Testis (tissue), 2 donors: ENCODE measurements at regions not wholly inside any gene's neighbourhood (a gene's known extent, or its start where the extent isn't known, plus 50 kb on each side); places are given as distances from the start of the nearest gene placed in this dataset.

Source experiments
- DNase-seq: peaks from one replicate; pipeline ENCODE4 v3.0.0-alpha.2; 2019
- H3K27ac ChIP-seq, 2 donors: fragments of 200-600 bp; sonication (generic); one replicate each; pipeline ENCODE4 v1.5.1; 2019
- H3K27me3 ChIP-seq: fragments of 200-600 bp; sonication (generic); one replicate; pipeline ENCODE4 v1.5.1; 2019
- H3K36me3 ChIP-seq: fragments of 200-600 bp; sonication (generic); one replicate; pipeline ENCODE4 v1.5.1; 2017; ENCODE audit warnings: low read depth; ENCODE audit errors: missing control alignments
- H3K4me1 ChIP-seq: fragments of 200-600 bp; sonication (generic); one replicate; pipeline ENCODE4 v1.5.1; 2019
- H3K4me3 ChIP-seq, 2 donors: fragments of 200-600 bp; sonication (generic); one replicate each; pipeline ENCODE4 v1.5.1; 2017 to 2019
- H3K9me3 ChIP-seq: fragments of 200-600 bp; sonication (generic); one replicate; pipeline ENCODE4 v1.5.1; 2017
- CTCF ChIP-seq, 3 experiments: fragments of 450-650 bp in 2 of 3; fragments of 200-600 bp in 1 of 3; sonication (generic) in 1 of 3; IDR thresholded peaks; one replicate each; pipeline ENCODE4 v1.5.1; 2016 to 2019; ENCODE audit warnings: antibody characterized with exemption in 3 of 3, mild to moderate bottlenecking in 2 of 3, moderate library complexity in 1 of 3
- POLR2A ChIP-seq: fragments of 450-650 bp; IDR thresholded peaks from one replicate; pipeline ENCODE4 v1.6.1; 2017; ENCODE audit warnings: antibody characterized with exemption, mild to moderate bottlenecking, moderate library complexity
- WGBS, 2 donors: methylation state at CpG; one replicate each; pipeline ENCODE4 v1.1.5; 2018; 5-methylcytosine and 5-hydroxymethylcytosine counted together
- intact Hi-C: fragments of 100-400 bp; cut with DNase I; formaldehyde crosslinking; loops from one replicate; pipeline ENCODE4 v1.15.1; 2023; ENCODE audit warnings: low total_unique reads

- no peak for TF ChIP-seq POLR2A
- TF ChIP-seq CTCF (IDR thresholded peaks at IDR 0.05): no peak
- Histone ChIP-seq H3K4me3 (no peak overlapping the region), H3K4me1 (no peaks in the 10 kb centered on the region), H3K27me3 (no peaks in the 10 kb centered on the region), H3K27ac (no peak overlapping the region), H3K36me3 (no peaks in the 10 kb centered on the region), H3K9me3 (no peaks in the 10 kb centered on the region)
- intact Hi-C loops: no loop called here
- DNase-seq: no peak
- WGBS, 2 donors: 84 to 89% methylated on average over 2 of the region's 2 CpGs
These were observed 1447.7 kb downstream of the RPA4 start for GRCh38 chrX:98331407-98331806.

DNA sequence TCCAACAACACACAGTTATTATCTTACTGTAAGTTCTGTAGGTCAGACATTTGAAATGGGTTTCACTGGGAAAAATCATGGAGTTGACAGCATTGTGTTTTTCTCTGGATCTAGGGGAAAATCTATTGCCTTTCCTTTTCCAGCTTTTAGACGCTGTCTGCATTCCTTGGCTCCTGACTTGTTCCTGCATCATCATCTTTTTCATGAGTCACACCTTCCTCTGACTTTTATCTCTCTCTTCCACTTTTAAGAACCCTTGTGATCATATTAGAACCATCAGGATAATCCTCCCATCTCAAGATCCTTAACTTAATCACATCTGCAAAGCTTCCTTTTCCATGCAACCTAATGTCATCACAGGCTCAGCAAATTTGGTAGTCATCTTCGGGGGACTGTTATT is 1454.8 kb downstream of the RPA4 start:
- H3K9me3 ChIP-seq: no peaks in the 10 kb centered on the region
- no peak overlapping the region for H3K27ac ChIP-seq
- no peak overlapping the region for H3K4me3 ChIP-seq
- intact Hi-C loops: no loop called here
- 87 to 91% methylated on average over 2 of the region's 2 CpGs for WGBS, 2 donors
- H3K4me1 ChIP-seq: no peaks in the 10 kb centered on the region
- H3K36me3 ChIP-seq: no peaks in the 10 kb centered on the region
- no peak for TF ChIP-seq CTCF (IDR thresholded peaks at IDR 0.05)
- TF ChIP-seq POLR2A: no peak
- DNase-seq: no peak
- H3K27me3 ChIP-seq: no peaks in the 10 kb centered on the region

- Histone ChIP-seq H3K27ac (no peak overlapping the region), H3K9me3 (no peaks in the 10 kb centered on the region), H3K4me3 (no peak overlapping the region), H3K27me3 (no peaks in the 10 kb centered on the region), H3K4me1 (no peaks in the 10 kb centered on the region), H3K36me3 (no peaks in the 10 kb centered on the region)
- no peak for DNase-seq
- intact Hi-C loops: no loop called here
- TF ChIP-seq POLR2A (no peak), CTCF (IDR thresholded peaks at IDR 0.05) (no peak)
These were observed 1467.2 kb downstream of the RPA4 start for GRCh38 chrX:98350940-98351339.

DNA sequence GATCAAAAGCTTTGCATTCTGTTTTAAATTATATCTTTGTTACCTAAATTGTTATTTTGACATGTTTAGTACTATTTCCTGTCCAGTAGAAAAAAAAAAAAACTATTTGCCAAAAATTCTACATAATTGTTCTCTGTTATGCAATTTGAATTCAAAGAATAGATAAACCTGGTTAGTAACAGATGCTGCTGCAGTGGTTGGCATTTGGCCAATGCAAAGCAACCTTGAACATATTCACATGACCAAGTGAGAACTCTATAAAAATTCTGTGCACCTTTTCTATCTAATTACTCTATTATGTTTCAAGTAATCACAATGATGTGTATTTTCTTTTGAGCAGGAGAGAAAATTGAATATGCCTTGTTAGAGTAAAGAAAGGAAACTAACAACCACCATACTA is 1473.4 kb downstream of the RPA4 start:
- intact Hi-C loops: no loop called here
- no peak for DNase-seq
- no peak overlapping the region for H3K27ac ChIP-seq
- no peaks in the 10 kb centered on the region for H3K4me1 ChIP-seq
- no peak for TF ChIP-seq CTCF (IDR thresholded peaks at IDR 0.05)
- no peak for TF ChIP-seq POLR2A
- no peaks in the 10 kb centered on the region for H3K36me3 ChIP-seq
- H3K9me3 ChIP-seq: no peaks in the 10 kb centered on the region
- no peak overlapping the region for H3K4me3 ChIP-seq
- no peaks in the 10 kb centered on the region for H3K27me3 ChIP-seq

DNA sequence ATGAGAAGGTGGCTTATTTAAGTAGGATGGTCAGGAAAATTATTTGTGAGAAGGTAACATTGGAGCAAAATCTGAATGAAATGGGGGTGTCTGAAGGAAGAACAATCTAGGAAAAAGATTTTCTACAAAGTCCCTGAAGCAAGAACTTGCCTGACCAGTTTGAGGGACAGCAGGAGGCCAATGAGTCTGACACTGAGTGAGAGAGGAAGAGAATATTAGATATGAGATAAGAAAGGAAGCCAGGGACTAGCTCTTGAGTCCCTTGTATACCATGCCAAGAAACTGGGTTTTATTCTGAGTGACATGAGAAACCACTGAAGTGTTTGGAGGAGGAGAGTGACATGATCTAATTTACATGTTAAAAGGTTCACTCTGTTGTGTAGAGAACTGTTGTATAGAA is 1478.9 kb downstream of the RPA4 start:
- intact Hi-C loops: no loop called here

More for the DNA sequence above, 1478.9 kb downstream of the RPA4 start:
- Histone ChIP-seq H3K36me3 (no peaks in the 10 kb centered on the region), H3K4me3 (no peak overlapping the region), H3K9me3 (no peaks in the 10 kb centered on the region), H3K27me3 (no peaks in the 10 kb centered on the region), H3K4me1 (no peaks in the 10 kb centered on the region), H3K27ac (no peak overlapping the region)
- TF ChIP-seq CTCF (IDR thresholded peaks at IDR 0.05) (no peak), POLR2A (no peak)
- DNase-seq: no peak
